Suprapubic skin (tissue), 4 donors: ENCODE measurements at regions not wholly inside any gene's neighbourhood (a gene's known extent, or its start where the extent isn't known, plus 50 kb on each side); places are given as distances from the start of the nearest gene placed in this dataset.

Experiments
- EP300 ChIP-seq: sonication (generic); formaldehyde crosslinking; IDR thresholded peaks from one replicate; pipeline ENCODE4 v1.6.1; 2017; ENCODE audit warnings: antibody characterized with exemption
- POLR2A ChIP-seq, 2 donors: fragments of 450-650 bp; IDR thresholded peaks; one replicate each; pipeline ENCODE4 v1.6.1; 2017; ENCODE audit warnings: antibody characterized with exemption in 2 of 2, mild to moderate bottlenecking in 2 of 2, moderate library complexity in 2 of 2
- POLR2AphosphoS5 ChIP-seq, 3 donors: sonication (generic); formaldehyde crosslinking; IDR thresholded peaks; one replicate each; pipeline ENCODE4 v1.6.1; 2017; ENCODE audit warnings: antibody characterized with exemption in 3 of 3
- TF ChIP-seq, protein P1 (sequence below), 2 donors: fragments of 200-600 bp in 1 of 2; fragments of 450-650 bp in 1 of 2; sonication (generic) in 1 of 2; IDR thresholded peaks; one replicate each; pipeline ENCODE4 v1.5.1; 2016 to 2019; ENCODE audit warnings: antibody characterized with exemption in 2 of 2, mild to moderate bottlenecking in 1 of 2, moderate library complexity in 1 of 2

- no peak for TF ChIP-seq POLR2A (IDR thresholded peaks at IDR 0.05)
- TF ChIP-seq, protein P1, sequence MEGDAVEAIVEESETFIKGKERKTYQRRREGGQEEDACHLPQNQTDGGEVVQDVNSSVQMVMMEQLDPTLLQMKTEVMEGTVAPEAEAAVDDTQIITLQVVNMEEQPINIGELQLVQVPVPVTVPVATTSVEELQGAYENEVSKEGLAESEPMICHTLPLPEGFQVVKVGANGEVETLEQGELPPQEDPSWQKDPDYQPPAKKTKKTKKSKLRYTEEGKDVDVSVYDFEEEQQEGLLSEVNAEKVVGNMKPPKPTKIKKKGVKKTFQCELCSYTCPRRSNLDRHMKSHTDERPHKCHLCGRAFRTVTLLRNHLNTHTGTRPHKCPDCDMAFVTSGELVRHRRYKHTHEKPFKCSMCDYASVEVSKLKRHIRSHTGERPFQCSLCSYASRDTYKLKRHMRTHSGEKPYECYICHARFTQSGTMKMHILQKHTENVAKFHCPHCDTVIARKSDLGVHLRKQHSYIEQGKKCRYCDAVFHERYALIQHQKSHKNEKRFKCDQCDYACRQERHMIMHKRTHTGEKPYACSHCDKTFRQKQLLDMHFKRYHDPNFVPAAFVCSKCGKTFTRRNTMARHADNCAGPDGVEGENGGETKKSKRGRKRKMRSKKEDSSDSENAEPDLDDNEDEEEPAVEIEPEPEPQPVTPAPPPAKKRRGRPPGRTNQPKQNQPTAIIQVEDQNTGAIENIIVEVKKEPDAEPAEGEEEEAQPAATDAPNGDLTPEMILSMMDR (IDR thresholded peaks at IDR 0.05), result no peak
- no peak for TF ChIP-seq EP300
- no peak for TF ChIP-seq POLR2AphosphoS5 (IDR thresholded peaks at IDR 0.05)
Measured at GRCh38 chr22:45093609-45094008, 70.1 kb upstream of the NUP50 start.
